ENCODE measurements at regions not wholly inside any gene's neighbourhood (a gene's known extent, or its start where the extent isn't known, plus 50 kb on each side); places are given as distances from the start of the nearest gene placed in this dataset.

- intact Hi-C loops (cut with micrococcal nuclease; ENCODE audit: unreplicated experiment), result loop anchor here (5.0 kb wide), 1 partner anchor 1571 kb away; no protein-coding TSS in a partner anchor
- CTCF ChIA-PET (ENCODE audit: low intra/inter-chr PET ratio, low total read pairs), result no interaction called here
- no peak overlapping the region for H3K27ac ChIP-seq (ENCODE audit: extremely low read length, insufficient read depth, low read length)
Observed at GRCh38 chr17:69711541-69711940, 297.0 kb downstream of the MAP2K6 start.

DNA sequence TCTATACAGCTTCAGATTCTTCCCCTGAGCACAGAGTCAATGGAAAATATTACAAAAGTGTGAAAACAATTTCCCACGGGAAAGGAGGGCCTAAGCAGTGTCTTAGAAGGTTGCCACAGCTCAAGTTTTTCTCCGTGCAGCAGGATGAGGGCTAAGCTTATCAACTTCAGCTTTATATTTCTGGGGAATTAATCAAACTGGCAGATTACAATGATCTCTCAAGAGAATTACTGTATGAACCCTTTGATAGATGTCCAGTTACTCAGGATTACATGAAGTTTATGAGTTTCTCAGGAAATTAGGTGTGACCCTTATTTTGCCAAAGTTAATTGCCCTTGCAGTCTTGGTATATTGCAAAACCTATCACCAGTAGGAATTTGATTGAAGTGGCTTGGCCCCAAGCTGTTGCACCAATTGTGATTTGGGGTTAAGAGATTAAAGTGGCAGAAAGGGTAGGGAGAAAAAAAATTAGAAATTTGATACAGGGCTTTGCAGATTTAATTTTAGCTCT, 298.4 kb downstream of the MAP2K6 start:
- CTCF ChIA-PET (ENCODE audit: low intra/inter-chr PET ratio, low total read pairs), result no interaction called here
- intact Hi-C loops (cut with micrococcal nuclease; ENCODE audit: unreplicated experiment), result loop anchor here (5.0 kb wide), 1 partner anchor 1569 kb away; no protein-coding TSS in a partner anchor
- FAIRE-seq, result no peak
- Histone ChIP-seq H3K79me2 (ENCODE audit: insufficient read depth, low read length) (no peaks in the 10 kb centered on the region), H3K4me3 (replicated peaks in 1 of 3; ENCODE audit: insufficient read depth in 1 of 3, low read depth in 2 of 3, low read length in 3 of 3) (no peak overlapping the region), H3K9me3 (ENCODE audit: low read length) (peaks cover 77% of the 10 kb centered on the region), H3K9ac (ENCODE audit: insufficient read depth, low read depth, low read length) (no peak overlapping the region), H3K27ac (ENCODE audit: extremely low read length, insufficient read depth, low read length) (no peak overlapping the region), H3K27me3 (ENCODE audit: control insufficient read depth in 1 of 2, insufficient read depth in 2 of 2, low read length in 2 of 2) (no peaks in the 10 kb centered on the region), H3K4me2 (ENCODE audit: low read depth, low read length) (no peak overlapping the region), H3K4me1 (ENCODE audit: insufficient read depth, low read length) (no peaks in the 10 kb centered on the region), H2AFZ (ENCODE audit: low read length) (no peak overlapping the region), H4K20me1 (ENCODE audit: insufficient read depth, low read length) (no peaks in the 10 kb centered on the region), H3K36me3 (replicated peaks in 1 of 2; ENCODE audit: control insufficient read depth in 1 of 2, insufficient read depth in 2 of 2, low read length in 2 of 2) (no peaks in the 10 kb centered on the region)
- WGBS (ENCODE audit: low lambda C conversion rate), result 10% methylated on average over 2 of the region's 2 CpGs
- no TSS peak for BruUV-seq (replicated peaks)
- in situ Hi-C loops (cut with HindIII; ENCODE audit: extremely low pct_ligation_motif_present, low pct_unique_long_range_greater_than_20kb), result no loop called here
- no peak for ATAC-seq
- DNase-seq (ENCODE audit: low spot score), result no peak
- POLR2A ChIA-PET, result no interaction called here
- no peak for TF ChIP-seq CSRNP2 (CRISPR knock-in tag; conservative IDR thresholded peaks at IDR 0.05; ENCODE audit: low read depth)
- no peak for TF ChIP-seq KDM2A (CRISPR knock-in tag; IDR thresholded peaks at IDR 0.05; ENCODE audit: borderline replicate concordance, low read depth)
- TF ChIP-seq HOXA3 (CRISPR knock-in tag; IDR thresholded peaks at IDR 0.05), result no peak
- TF ChIP-seq THYN1 (CRISPR knock-in tag; IDR thresholded peaks at IDR 0.05; ENCODE audit: borderline replicate concordance, low read depth), result no peak
- TF ChIP-seq FOSL1 (CRISPR knock-in tag; IDR thresholded peaks at IDR 0.05; ENCODE audit: borderline replicate concordance), result no peak
- TF ChIP-seq ZNF354B (CRISPR knock-in tag; IDR thresholded peaks at IDR 0.05), result no peak
- no peak for TF ChIP-seq SNAPC5 (CRISPR knock-in tag; IDR thresholded peaks at IDR 0.05; ENCODE audit: borderline replicate concordance)

More at GRCh38 chr17:69711541-69711940, 297.0 kb downstream of the MAP2K6 start:
- H3K4me1 ChIP-seq (ENCODE audit: insufficient read depth, low read length), result no peaks in the 10 kb centered on the region
- 36% methylated on average over 4 of the region's 4 CpGs for WGBS (ENCODE audit: low lambda C conversion rate)
- no peaks in the 10 kb centered on the region for H3K79me2 ChIP-seq (ENCODE audit: insufficient read depth, low read length)
- H3K4me2 ChIP-seq (ENCODE audit: low read depth, low read length), result no peak overlapping the region
- no peak for TF ChIP-seq ZNF761 (CRISPR knock-in tag; conservative IDR thresholded peaks at IDR 0.05)
- no peak for TF ChIP-seq SMYD3 (CRISPR knock-in tag; IDR thresholded peaks at IDR 0.05)
- no peak for TF ChIP-seq PHF20 (CRISPR knock-in tag; IDR thresholded peaks at IDR 0.05)
- TF ChIP-seq ZNF331 (CRISPR knock-in tag; IDR thresholded peaks at IDR 0.05), result no peak
- H3K9me3 ChIP-seq (ENCODE audit: low read length), result peaks cover 76% of the 10 kb centered on the region
- H2AFZ ChIP-seq (ENCODE audit: low read length), result no peak overlapping the region
- no peaks in the 10 kb centered on the region for H4K20me1 ChIP-seq (ENCODE audit: insufficient read depth, low read length)
- H3K9ac ChIP-seq (ENCODE audit: insufficient read depth, low read depth, low read length), result no peak overlapping the region
- H3K27me3 ChIP-seq (ENCODE audit: control insufficient read depth in 1 of 2, insufficient read depth in 2 of 2, low read length in 2 of 2), result no peaks in the 10 kb centered on the region
- ATAC-seq (no peak), DNase-seq (ENCODE audit: low spot score) (no peak), FAIRE-seq (no peak)
- no peaks in the 10 kb centered on the region for H3K36me3 ChIP-seq (replicated peaks in 1 of 2; ENCODE audit: control insufficient read depth in 1 of 2, insufficient read depth in 2 of 2, low read length in 2 of 2)
- in situ Hi-C loops (cut with HindIII; ENCODE audit: extremely low pct_ligation_motif_present, low pct_unique_long_range_greater_than_20kb), result no loop called here
- H3K4me3 ChIP-seq (replicated peaks in 1 of 3; ENCODE audit: insufficient read depth in 1 of 3, low read depth in 2 of 3, low read length in 3 of 3), result no peak overlapping the region
- POLR2A ChIA-PET, result no interaction called here
- BruUV-seq (replicated peaks), result no TSS peak

All from HepG2 (cell line).